ENCODE measurements at regions not wholly inside any gene's neighbourhood (a gene's known extent, or its start where the extent isn't known, plus 50 kb on each side); places are given as distances from the start of the nearest gene placed in this dataset.

DNA sequence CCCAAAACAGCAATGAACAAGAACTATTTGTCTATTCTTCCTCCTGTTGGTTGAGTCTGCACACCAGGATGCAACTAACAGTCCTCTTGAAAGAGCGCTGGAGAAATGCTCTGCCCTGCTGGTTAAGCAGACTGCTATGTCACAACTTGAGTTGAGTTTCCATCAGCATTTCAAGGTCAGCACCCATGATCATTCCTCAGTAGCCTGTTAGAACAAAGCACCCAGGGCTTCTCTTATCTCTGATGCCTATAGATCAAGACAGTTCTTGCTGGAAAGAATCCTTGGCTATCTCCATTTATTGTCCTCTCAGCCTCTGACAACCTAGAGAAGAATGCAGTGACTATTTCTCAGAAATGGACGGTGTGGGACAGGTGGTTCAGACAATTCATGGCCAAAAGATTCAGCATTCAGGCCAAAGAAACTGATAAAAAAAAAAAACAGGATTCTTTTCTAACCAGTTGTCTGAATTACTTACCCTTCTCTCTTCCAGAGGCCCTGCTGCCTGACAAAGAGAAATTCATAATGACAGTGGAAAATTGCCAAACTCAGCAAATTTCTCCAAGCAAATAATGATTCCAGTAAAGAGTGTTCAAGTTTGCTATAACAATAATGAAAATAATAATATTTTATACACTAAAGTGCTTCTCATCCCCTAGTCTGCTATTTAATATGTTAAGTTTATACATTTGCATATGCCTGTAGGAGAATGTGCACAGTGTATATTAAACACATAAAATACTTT, 306.7 kb downstream of the EMP1 start:
- DNase-seq: peak; percentile 16

DNA sequence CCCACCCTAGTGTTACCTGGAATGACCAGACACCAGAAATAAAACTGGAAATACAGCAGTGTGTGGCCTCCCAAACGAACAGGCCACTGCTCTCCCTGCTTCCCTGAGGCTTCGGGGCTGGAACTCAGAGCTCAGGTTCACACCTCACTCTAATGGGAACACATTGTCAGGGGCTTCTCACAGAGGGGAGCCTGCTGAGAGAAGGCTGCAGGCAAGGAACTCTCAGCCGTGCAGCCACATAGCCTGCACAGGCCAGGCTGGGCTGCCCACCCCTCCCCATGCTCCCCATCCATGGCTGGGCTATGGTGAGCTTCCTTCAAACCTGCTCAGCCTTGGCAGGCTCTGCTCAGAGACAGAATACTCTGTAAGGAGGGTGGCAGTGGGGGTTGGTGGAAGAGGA, 302.5 kb downstream of the EMP1 start:
- no peak for DNase-seq

DNA sequence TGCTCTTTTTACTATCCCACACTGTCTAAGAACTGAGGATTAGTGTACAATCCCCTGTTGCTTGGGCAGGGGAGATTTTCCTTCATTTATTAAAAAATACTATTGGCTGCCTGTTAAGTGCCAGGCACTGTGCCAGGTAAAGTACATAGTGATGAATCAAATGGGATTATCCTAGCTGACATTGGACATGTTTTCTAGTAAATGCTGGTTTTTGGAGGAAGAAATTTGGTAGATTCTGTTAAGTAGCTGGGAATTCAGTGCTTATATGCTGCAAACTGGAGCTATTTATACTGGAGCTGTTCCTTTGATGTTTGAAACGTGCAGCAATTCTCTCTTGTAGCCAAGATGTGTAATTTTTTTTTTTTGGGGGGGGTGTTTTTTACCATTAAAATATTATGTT, 299.6 kb downstream of the EMP1 start:
- DNase-seq: no peak

DNA sequence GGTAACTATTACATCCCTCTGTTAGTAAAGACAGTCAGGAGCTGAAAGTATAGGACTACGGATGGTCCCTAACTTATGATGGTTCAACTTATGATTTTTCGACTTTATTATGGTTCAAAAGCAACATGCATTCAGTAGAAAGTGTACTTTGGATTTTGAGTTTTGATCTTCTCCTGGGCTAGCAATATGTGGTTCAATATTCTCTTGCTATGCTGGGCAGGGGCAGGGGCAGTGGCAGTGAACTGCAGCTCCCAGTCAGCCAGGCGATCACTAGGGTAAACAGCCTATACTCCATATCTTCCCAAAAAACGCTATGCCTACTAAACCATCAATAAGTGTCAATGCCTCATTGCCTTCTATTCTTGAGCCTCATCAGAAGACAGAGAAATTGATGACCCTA, 292.7 kb downstream of the EMP1 start:
- DNase-seq: no peak

DNA sequence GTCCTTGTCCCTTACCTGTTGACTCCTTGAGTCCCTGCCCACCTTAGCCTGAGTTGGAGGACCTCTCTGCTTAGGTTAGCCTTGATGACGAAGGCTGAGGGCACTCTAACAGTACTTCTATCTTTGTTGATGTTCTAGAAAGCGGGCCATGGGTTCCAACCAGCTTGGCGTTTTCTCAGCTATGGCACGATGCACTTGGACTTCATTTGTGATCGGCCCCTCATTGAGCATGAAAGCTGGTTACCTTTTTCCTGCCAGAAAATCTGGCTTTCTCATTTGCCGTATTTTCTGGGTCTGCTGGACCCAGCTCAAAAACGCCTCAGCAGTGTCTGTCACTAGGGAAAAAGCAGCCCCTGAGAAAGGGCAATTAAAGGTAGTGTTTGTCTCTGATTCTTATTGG, 290.8 kb downstream of the EMP1 start:
- no peak for DNase-seq

DNA sequence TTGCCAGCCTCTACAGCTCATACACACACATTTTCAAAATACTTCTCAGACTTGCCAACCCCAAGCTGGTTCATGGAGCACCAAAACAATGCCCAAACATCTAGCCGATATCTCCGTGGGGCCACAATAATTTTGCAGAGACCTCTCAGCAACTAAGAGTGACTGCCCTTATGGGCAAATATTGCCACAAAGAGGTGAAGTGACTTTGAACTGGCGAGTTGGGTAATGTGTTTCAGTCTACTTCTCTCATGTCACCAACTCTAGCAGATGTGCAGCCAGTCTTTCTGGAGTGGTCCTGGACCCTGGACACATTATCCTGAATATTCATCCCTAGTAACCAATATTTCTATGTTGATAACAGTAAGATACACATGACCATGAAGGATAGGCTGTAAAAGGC, 290.3 kb downstream of the EMP1 start:
- no peak for DNase-seq

DNA sequence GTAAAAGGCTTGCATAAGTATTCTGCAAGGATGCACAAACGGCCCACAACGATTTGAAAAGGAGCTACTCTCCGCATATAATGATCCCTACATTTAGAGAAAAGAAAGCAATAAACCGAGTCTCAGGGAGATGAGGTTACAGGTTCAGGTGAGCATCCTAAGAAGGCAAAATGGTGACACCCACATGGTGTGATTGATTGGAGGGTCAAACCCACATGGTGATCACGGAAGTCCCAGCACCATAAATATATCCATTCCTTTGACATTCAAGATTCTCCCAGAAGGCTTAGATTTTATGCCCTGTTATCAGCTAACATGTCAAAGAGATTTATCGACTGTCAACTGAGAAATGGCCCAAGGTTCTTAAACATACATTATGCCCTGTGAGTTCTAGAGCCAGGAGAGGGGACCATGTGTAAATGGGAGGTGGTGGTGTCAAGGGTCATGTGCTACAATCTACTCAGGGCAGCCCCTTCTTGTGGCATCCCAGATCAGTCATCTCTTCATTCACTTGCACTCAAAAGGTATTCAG, 282.2 kb downstream of the EMP1 start:
- DNase-seq: no peak

DNA sequence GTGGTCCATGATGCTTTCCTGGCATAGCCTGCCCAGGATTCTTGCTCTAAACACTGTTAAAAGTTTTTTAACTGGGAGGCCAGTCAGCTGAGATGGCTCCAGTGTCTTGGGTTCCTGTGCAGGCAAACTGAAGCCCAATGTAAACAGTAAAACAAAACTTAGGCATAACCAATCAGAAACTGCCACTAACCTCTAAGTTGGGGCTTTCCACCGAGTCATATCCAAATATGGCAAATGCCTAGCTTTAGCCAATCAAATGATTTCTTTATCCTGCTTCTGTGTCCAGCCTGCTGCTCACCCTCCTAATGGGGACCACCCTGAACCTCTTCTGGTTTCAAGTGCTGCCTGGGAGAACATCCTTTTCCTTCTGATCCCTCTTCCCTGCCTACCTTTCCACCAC, 277.9 kb downstream of the EMP1 start:
- DNase-seq: no peak

DNA sequence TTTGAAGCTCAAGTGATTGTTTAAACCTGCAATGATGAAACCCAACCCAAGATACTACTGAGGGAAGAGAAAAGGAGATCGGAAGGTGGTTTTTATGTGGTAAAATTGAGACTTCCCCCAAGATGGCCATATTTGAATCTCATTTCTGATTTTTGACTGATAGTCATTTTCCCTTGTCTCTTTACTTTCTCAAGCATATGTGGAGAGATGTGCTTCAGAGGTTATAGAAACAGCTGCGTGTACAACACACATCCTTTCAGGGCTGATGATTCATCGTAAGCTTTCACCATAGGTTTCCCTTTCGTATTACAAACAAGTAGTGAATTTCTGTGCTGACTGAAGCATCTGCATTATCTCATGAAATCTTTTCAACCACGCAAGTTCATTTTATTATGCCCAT, 276.2 kb downstream of the EMP1 start:
- DNase-seq: no peak

DNA sequence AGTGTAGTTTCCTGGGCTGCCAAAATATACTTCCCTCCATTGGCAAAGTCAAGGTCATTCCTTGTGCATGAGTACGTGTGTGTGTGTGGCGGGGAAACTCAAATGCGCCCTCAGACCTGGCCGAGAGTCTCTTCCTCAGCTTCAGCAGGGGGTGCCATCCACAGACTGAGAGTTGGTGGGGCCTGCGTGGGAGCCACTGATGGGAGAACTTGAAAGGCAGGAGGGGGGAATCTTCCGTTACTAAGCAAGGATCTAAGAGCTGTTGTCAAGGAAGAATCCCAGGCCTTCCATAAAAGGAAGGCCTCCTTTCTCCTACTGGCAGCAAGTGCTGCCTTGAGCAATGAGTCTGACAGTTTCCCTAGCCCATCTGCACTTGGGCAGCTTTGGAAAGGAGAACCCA, 274.9 kb downstream of the EMP1 start:
- no peak for DNase-seq

DNA sequence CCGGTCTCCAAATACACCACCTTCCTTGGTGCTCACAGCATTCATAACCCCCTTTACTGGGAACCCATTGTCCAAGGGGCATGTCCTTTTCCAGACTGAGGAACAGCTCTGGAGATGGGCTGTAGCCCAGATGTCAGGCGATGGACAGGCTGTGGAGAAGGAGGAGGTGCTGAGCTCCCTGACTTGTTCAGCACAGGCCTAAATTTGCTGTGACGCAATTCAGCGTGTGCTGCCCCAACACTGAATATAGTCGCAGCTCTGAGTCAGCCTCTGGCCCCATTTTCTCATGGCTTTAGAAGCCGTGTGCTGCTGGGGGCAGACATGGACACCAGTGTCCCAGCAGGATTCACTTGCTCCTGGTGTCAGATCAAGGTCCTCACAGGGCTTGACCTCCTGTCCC, 269.1 kb downstream of the EMP1 start:
- DNase-seq: no peak

DNA sequence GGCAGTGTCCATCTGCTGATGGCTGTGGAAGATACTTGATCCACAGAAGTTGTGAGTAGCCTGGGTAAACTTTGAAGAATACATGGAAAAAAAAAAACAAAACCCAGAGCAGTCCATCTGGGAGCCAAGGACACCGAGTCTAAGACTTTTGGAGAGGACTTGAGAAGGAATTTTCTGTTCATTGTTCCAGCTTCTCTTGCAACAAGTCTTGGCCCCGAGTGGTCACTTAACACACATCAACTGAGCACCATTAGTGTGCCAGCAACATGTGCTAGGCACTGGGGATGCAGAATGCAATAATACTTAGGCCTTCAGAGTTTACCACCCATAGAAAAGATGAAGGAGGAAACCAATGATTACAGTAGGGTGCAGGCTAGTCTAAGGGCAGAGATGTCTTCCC, 266.7 kb downstream of the EMP1 start:
- DNase-seq: no peak

DNA sequence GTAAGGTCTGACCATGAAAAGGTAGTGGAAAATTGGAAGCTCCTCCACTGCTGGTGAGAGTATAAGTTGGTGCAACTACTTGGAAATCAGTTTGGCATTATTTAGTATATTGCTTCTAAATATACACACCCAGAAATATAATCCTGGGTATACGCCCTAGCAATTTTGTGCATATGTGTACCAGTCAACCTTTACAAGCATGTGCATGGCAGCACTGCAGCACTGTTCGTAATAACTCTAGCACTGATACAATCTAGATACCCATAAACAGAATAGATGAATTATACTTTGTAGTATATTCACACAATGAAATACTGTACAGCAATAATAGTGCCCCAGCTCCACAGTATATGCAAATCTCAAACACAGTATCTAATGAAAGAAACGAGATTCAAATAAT, 265.9 kb downstream of the EMP1 start:
- DNase-seq: no peak

DNA sequence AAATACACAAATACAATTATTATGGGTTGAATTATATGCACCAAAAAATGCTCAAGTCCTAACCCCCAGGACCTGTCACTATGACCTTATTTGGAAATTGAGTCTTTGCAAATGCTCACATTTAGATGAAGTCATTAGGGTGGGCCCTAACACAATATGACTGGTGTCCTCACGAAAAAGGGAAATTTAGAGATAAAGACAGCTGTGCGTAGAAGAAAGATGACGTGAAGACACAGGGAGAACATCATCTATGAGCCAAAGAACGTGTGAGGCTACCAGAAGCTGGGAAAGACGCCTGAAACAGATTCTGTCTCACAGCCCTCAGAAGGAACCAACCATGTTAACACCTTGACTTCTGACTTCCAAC, 259.2 kb downstream of the EMP1 start:
- DNase-seq: no peak

DNA sequence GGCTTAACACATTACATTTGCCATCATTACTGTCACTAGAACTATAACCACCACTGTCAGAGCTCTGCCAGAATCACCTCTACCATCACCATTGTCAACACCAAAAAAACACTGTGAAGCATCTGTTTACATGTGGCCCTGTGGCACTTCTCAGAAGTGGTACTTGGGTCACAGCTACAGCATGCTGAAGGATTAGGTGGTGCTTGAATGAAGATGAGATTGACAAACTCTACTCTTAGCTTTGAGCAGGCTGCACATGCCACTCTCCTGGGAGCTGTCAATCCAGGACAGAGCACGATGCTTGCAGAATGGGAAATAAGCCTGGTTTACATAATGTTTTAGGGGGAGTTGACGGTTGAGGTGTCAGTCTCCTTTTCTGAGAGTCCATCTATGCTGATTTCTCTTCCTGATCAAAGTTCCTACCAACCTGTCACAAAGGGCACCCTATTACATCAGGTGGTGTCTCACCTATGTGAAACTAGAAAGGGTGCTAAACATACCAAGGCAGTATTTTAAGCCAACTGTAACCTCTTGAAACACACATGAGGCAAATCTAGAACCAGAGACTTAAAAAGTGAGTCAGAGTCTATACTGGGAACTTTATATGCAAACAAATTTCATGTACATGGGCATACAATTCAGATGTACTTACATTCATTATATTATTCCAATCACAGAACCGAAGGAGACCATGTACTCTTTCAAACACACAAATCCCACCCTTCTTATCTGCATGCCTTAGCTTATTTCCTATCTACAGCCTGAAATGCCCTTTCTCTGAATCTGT, 258.7 kb downstream of the EMP1 start:
- no peak for DNase-seq

DNA sequence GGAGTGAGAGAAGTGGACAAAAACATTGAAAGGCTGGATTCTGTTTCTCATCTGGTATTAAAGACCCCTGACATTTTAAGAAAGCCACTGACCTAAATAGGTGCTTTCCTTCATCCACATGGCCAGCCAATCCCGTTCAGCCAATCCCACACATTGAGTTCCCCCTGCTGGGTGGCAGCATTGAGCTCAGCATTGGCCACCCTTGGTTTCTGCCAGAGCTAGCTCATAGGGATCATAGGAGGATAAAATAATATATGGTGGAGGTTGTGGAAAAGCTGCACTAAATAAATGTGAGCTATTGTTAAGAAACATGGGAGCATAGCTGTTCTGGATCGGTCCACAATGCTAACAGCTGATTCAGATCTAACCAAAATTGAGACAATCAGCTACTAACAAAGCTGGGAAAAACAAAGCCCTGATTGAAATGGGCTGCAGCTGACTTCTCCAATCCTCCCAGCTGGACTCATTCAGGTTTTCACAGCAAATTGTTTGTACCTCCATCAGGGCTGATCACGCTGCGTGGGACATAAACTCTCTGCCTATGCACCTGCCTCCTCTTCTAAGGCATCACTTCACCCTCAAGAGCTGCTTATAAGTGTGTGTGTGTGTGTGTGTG, 256.5 kb downstream of the EMP1 start:
- DNase-seq: no peak

DNA sequence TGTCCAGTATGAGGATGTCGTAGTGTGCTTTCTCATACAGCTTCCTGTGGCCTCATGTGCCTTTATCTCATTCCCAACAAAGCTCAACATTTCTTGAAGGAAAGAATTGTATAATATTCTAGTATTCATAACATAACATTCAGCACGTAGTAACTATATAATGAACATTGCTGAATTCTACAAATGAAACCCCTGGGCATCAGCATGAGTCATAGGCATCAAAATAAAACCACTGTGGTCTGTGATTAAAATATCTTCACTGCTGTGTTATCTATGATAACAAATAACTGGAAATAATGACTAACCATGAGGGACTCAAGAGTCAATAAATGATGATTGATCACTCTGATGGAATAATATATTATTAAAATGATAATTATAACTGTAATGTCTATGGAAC, 255.2 kb downstream of the EMP1 start:
- no peak for DNase-seq

DNA sequence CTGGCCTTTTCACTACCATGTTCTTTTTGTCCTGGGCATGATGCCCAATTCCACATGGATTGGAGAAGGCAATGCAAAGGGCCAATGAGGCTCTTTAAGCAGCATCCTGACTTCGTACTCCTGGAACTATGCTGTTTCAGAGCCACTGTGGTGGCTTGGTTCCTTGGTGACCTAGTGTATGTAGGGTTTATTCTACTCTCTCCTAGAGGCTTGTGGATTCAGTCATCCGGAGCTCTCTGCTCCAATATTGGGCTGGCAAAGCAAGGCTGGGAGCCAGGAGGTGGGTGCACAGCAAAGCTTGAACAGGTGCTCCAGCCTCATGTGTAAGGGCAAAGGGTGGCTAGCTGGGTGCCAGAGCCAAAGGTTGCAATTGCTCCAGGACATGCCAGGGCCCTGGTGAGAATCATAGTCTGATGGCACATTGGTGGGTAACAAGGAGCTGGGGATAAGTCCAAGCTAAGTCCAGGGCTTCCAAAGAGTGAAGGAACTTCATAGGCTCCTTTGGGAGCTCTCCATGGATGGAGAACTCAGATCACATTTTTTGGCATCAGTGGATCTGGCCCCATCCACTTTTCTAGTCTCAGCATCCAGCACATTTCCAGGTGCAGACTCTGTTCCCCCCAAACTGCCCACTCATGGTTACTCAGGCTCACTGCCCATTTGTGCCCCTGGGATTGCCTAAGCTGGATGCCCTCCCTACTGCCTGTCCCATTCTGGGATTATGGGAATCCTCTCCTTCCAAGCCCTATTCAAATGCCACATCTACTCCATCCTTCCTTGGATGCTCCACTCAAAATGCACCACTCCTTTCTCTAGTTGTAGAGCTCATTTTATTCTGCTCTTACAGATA, 253.9 kb downstream of the EMP1 start:
- no peak for DNase-seq

DNA sequence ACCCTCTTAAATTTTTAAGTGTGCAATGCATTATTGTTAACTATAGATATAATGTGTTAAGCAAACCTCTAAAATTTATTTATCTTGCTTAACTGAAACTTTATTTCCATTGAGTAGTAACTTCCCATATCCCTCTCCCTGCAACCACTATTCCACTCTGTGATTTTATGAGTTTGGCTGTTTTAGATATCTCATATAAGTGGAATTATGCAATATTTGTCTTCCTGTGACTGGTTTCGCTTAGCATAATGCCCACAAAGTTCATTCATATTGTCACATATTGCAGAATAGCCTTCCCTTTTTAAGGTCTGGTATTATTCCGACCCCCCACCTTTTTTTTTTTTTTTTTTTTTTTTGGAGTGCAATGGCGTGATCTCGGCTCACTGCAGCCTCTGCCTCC, 247.6 kb downstream of the EMP1 start:
- no peak for DNase-seq

DNA sequence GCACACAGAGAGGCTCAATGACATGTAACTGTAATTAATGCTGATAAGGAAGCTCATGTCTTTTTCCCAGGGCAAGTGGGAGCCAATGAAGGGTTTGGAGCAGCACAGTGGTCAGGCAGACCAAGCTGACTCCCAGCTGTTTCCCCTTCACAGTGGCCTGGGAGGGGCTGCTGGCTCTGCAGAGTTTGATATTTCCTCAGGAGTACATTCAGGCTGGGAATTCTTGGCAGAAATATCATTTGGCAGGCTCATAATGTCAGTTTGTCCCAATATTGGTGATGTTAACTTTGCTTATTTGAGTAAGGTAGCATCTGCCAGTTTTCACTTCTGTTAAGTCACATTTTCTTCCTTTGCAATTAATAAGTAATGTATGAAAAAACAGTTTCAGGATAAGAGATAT, 247.0 kb downstream of the EMP1 start:
- DNase-seq: peak; percentile 21

DNA sequence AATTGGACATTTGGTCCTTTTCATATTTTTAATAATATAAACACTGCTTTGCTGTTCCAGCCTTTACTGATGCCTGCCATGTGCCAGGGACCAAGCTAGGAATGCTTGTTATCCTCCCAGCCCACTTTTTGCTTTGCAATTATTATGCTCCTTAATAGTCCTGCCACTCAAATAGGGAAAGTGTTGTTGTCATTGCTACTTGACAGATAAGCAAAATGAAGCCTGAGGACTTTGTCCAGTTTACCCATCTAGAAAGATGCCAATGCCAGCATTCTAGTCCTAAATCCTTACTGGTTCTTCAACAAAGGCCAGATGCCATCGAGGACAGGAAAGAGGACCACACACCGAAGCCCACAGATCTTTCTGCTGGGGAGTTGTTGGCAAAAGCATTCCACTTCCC, 246.5 kb downstream of the EMP1 start:
- DNase-seq: no peak

DNA sequence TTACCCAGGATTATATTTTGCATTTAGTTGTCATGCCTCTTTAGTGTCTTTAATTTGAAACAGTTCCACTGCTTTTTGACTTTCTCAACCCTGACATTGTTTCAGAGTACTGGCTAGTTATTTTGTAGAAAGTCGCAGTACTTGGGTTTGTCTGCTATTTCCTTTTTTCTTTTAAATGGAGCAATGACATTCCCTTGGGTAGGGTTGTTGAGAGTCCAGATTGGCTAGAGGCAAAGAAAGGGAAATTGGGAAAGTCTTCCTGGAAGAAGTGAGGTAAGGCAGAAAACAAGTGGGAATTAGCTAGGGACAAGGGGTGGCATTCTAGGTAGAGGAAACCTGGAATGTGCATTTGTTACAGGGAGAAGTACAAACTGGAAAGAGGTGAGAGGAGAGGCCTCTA, 245.9 kb downstream of the EMP1 start:
- no peak for DNase-seq

DNA sequence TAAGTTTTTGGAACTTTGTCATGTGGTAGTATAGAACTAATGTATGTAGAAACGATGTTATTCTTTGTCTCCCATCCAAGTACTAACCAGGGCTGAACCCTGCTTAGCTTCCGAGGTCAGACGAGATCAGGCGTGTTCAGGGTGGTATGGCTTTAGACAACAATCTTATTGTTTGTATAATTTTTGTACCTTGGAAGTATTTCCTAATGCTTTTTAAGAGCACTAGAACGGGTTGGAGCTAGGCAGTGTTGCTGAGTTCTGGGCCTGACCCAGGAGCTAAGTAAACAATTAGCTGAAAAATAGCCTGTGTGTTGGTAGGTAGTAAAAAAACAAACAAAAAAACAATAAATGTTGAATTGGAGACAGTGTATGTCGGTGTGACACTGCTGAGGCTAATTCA, 244.3 kb downstream of the EMP1 start:
- DNase-seq: no peak

All from tongue (tissue), 1 donor.